ENCODE measurements at regions not wholly inside any gene's neighbourhood (a gene's known extent, or its start where the extent isn't known, plus 50 kb on each side); places are given as distances from the start of the nearest gene placed in this dataset.

- Mint-ChIP-seq H3K4me3 (no peak overlapping the region), H3K4me1 (ENCODE audit: low read depth) (peaks cover 12% of the 10 kb centered on the region), H3K36me3 (ENCODE audit: low read depth) (no peaks in the 10 kb centered on the region), H3K27me3 (ENCODE audit: insufficient read depth) (no peaks in the 10 kb centered on the region; the same call in 1 of the 2 replicates), H3K9me3 (no peaks in the 10 kb centered on the region), H3K27ac (no peak overlapping the region)
- no peak for TF ChIP-seq CTCF (IDR thresholded peaks at IDR 0.05)
- no peak for DNase-seq
These were observed 230.7 kb downstream of the TMX3 start for GRCh38 chr18:68484241-68484640.

DNA sequence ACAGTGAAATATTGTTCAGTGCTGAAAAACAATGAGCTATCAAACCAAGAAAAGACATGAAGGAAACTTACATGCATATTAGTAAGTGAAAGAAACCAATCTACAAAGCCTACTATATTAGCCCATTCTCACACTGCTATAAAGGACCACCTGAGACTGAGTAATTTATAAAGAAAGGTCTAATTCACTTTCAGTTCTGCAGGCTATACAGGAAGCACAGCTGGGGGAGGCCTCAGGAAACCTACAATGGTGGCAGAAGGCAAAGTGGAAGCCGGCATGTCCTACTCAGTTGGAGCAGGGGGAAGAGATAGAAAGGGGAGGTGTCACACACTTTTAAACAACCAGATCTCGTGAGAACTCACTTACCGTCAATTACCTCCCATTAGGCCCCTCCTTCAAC lies 232.1 kb downstream of the TMX3 start:
- H3K4me3 Mint-ChIP-seq: no peak overlapping the region
- no peaks in the 10 kb centered on the region; the same call in 1 of the 2 replicates for H3K27me3 Mint-ChIP-seq (ENCODE audit: insufficient read depth)
- no peaks in the 10 kb centered on the region for H3K36me3 Mint-ChIP-seq (ENCODE audit: low read depth)
- H3K4me1 Mint-ChIP-seq (ENCODE audit: low read depth): peaks cover 7% of the 10 kb centered on the region; the same call in 1 of the 2 replicates
- DNase-seq: no peak
- no peak for TF ChIP-seq CTCF (IDR thresholded peaks at IDR 0.05)
- H3K9me3 Mint-ChIP-seq: no peaks in the 10 kb centered on the region
- H3K27ac Mint-ChIP-seq: no peak overlapping the region

DNA sequence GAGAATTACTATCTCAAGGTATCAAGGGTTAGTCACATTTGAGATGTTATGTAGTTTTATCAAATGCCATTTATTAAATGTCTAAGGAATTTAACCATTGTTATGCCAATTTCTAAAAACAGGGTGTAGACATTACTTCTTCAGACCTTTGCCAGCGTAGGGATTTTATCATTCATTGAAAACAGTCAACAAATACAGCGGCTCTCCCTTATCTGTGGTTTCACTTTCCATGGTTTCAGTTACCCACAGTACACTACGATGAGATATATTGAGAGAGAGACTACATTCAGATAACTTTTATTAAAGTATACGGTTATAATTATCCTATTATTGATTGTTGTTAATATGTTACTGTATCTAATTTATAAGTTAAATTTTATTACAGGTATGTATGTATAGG lies 234.7 kb downstream of the TMX3 start:
- Mint-ChIP-seq H3K9me3 (no peaks in the 10 kb centered on the region), H3K4me1 (ENCODE audit: low read depth) (peaks cover 7% of the 10 kb centered on the region; the same call in 1 of the 2 replicates), H3K36me3 (ENCODE audit: low read depth) (no peaks in the 10 kb centered on the region), H3K4me3 (no peak overlapping the region), H3K27ac (no peak overlapping the region), H3K27me3 (ENCODE audit: insufficient read depth) (no peaks in the 10 kb centered on the region; the same call in 1 of the 2 replicates)
- no peak for DNase-seq
- no peak for TF ChIP-seq CTCF (IDR thresholded peaks at IDR 0.05)

- Mint-ChIP-seq H3K4me1 (ENCODE audit: low read depth) (no peaks in the 10 kb centered on the region), H3K4me3 (no peak overlapping the region), H3K36me3 (ENCODE audit: low read depth) (no peaks in the 10 kb centered on the region), H3K27me3 (ENCODE audit: insufficient read depth) (no peaks in the 10 kb centered on the region; the same call in 1 of the 2 replicates), H3K9me3 (no peaks in the 10 kb centered on the region), H3K27ac (no peak overlapping the region)
- no peak for DNase-seq
- TF ChIP-seq CTCF (IDR thresholded peaks at IDR 0.05): no peak
These were observed 236.7 kb downstream of the TMX3 start for GRCh38 chr18:68478246-68478645.

GRCh38 chr18:68475883-68476282 lies 239.0 kb downstream of the TMX3 start:
- H3K9me3 Mint-ChIP-seq: no peaks in the 10 kb centered on the region
- H3K4me3 Mint-ChIP-seq: no peak overlapping the region
- H3K36me3 Mint-ChIP-seq (ENCODE audit: low read depth): no peaks in the 10 kb centered on the region
- H3K4me1 Mint-ChIP-seq (ENCODE audit: low read depth): peaks cover 4% of the 10 kb centered on the region; the same call in 1 of the 2 replicates
- no peak overlapping the region for H3K27ac Mint-ChIP-seq
- H3K27me3 Mint-ChIP-seq (ENCODE audit: insufficient read depth): no peaks in the 10 kb centered on the region
- DNase-seq: no peak
- TF ChIP-seq CTCF (IDR thresholded peaks at IDR 0.05): no peak

All from HFFc6 (cell line).